HepG2 (cell line): ENCODE measurements at regions not wholly inside any gene's neighbourhood (a gene's known extent, or its start where the extent isn't known, plus 50 kb on each side); places are given as distances from the start of the nearest gene placed in this dataset.

ENCODE experiments used
- ARHGAP35 ChIP-seq: sonication (generic); formaldehyde crosslinking; IDR thresholded peaks from 2 replicates; pipeline ENCODE4 v1.9.0; 2022; ENCODE audit warnings: mild to moderate bottlenecking, inconsistent platforms, moderate library complexity, missing genetic modification reagents, borderline replicate concordance
- DMTF1 ChIP-seq: sonication (generic); formaldehyde crosslinking; IDR thresholded peaks from 2 replicates; pipeline ENCODE4 v1.4.0; 2020; ENCODE audit warnings: mild to moderate bottlenecking, missing genetic modification reagents
- FOXK2 ChIP-seq: fragments of 450-650 bp; IDR thresholded peaks from 2 replicates; pipeline ENCODE4 v1.6.1; 2016
- GABPB1 ChIP-seq: IDR thresholded peaks from 2 replicates; pipeline ENCODE4 v1.6.1; 2016; ENCODE audit warnings: mild to moderate bottlenecking, missing genetic modification reagents, moderate library complexity, missing compliant biosample characterization
- GATAD2A ChIP-seq: IDR thresholded peaks from 2 replicates; pipeline ENCODE4 v1.6.1; 2016
- IRX3 ChIP-seq: sonication (generic); formaldehyde crosslinking; IDR thresholded peaks from 2 replicates; pipeline ENCODE4 v1.8.1; 2023; ENCODE audit warnings: mild to moderate bottlenecking, low read depth, missing genetic modification reagents, borderline replicate concordance
- MLX ChIP-seq: IDR thresholded peaks from 2 replicates; pipeline ENCODE4 v1.6.1; 2016
- MXD1 ChIP-seq: sonication (generic); formaldehyde crosslinking; IDR thresholded peaks from 2 replicates; pipeline ENCODE4 v1.4.0; 2020; ENCODE audit warnings: mild to moderate bottlenecking, missing genetic modification reagents
- NFYB ChIP-seq: sonication (generic); formaldehyde crosslinking; IDR thresholded peaks from 2 replicates; pipeline ENCODE4 v1.4.0; 2020; ENCODE audit warnings: missing genetic modification reagents
- NONO ChIP-seq, 2 experiments: fragments of 450-650 bp in 1 of 2; sonication (generic) in 1 of 2; formaldehyde crosslinking in 1 of 2; IDR thresholded peaks in 1 of 2; conservative IDR thresholded peaks in 1 of 2; 2 replicates each; pipeline versions ENCODE4 v1.6.1 to v1.8.0; 2017 to 2022; ENCODE audit warnings: mild to moderate bottlenecking in 1 of 2, missing genetic modification reagents in 1 of 2, moderate library complexity in 1 of 2
- ZEB1 ChIP-seq: IDR thresholded peaks from 2 replicates; pipeline ENCODE4 v1.6.1; 2012; ENCODE audit warnings: mild to moderate bottlenecking, low read depth, inconsistent platforms; ENCODE audit not compliant: insufficient replicate concordance
- ZMAT3 ChIP-seq: sonication (generic); formaldehyde crosslinking; conservative IDR thresholded peaks from 2 replicates; pipeline ENCODE4 v1.7.0; 2021; ENCODE audit warnings: missing genetic modification reagents
- ZNF225 ChIP-seq: sonication (generic); formaldehyde crosslinking; IDR thresholded peaks from 2 replicates; pipeline ENCODE4 v1.4.0; 2020; ENCODE audit warnings: mild to moderate bottlenecking, missing genetic modification reagents
- ZNF274 ChIP-seq: sonication (generic); formaldehyde crosslinking; IDR thresholded peaks from 2 replicates; pipeline ENCODE4 v1.5.1; 2020; ENCODE audit warnings: mild to moderate bottlenecking, missing genetic modification reagents
- ZNF282 ChIP-seq: fragments of 450-650 bp; IDR thresholded peaks from 2 replicates; pipeline ENCODE4 v1.6.1; 2018; ENCODE audit not compliant: partially characterized antibody
- ZNF317 ChIP-seq: sonication (generic); formaldehyde crosslinking; IDR thresholded peaks from 2 replicates; pipeline ENCODE4 v1.5.0; 2020; ENCODE audit warnings: mild to moderate bottlenecking, missing genetic modification reagents
- ZNF33A ChIP-seq: sonication (generic); formaldehyde crosslinking; IDR thresholded peaks from 2 replicates; pipeline ENCODE4 v1.5.1; 2020; ENCODE audit warnings: missing genetic modification reagents, mild to moderate bottlenecking, moderate library complexity, borderline replicate concordance
- ZNF350 ChIP-seq: sonication (generic); formaldehyde crosslinking; IDR thresholded peaks from 2 replicates; pipeline ENCODE4 v1.4.0; 2020; ENCODE audit warnings: mild to moderate bottlenecking, low read depth, missing genetic modification reagents, borderline replicate concordance
- ZNF790 ChIP-seq: sonication (generic); formaldehyde crosslinking; IDR thresholded peaks from 2 replicates; pipeline ENCODE4 v1.8.0; 2022; ENCODE audit warnings: missing genetic modification reagents, mild to moderate bottlenecking, borderline replicate concordance
- ZNF839 ChIP-seq: sonication (generic); formaldehyde crosslinking; IDR thresholded peaks from 2 replicates; pipeline ENCODE4 v1.4.0; 2020; ENCODE audit warnings: missing genetic modification reagents, mild to moderate bottlenecking, borderline replicate concordance
- ZSCAN29 ChIP-seq: sonication (generic); formaldehyde crosslinking; conservative IDR thresholded peaks from 2 replicates; pipeline ENCODE4 v1.4.0; 2020; ENCODE audit warnings: mild to moderate bottlenecking, missing genetic modification reagents
- ZSCAN31 ChIP-seq: sonication (generic); formaldehyde crosslinking; IDR thresholded peaks from 2 replicates; pipeline ENCODE4 v1.5.0; 2020; ENCODE audit warnings: low read depth, mild to moderate bottlenecking, missing genetic modification reagents
- ZUFSP ChIP-seq: sonication (generic); formaldehyde crosslinking; IDR thresholded peaks from 2 replicates; pipeline ENCODE4 v1.9.0; 2021; ENCODE audit warnings: missing genetic modification reagents, mild to moderate bottlenecking, borderline replicate concordance

- TF ChIP-seq IRX3 (0 out of 2 replicates have a peak, but pooled peaks have one; percentile 27), ARHGAP35 (CRISPR knock-in tag) (no peak), ZNF225 (CRISPR knock-in tag) (peak; percentile 76; the same call in 1 of the 2 replicates), FOXK2 (no peak), ZMAT3 (CRISPR knock-in tag) (peak; percentile 76; the same call in 1 of the 2 replicates), ZNF33A (CRISPR knock-in tag) (peak; percentile 74; the same call in 1 of the 2 replicates), ZNF274 (CRISPR knock-in tag) (peak; percentile 69), MXD1 (CRISPR knock-in tag) (peak; percentile 70), ZNF839 (CRISPR knock-in tag) (peak; percentile 93), ZEB1 (peak; percentile 78), NONO (IDR thresholded peaks at IDR 0.05) (no peak), NONO (CRISPR knock-in tag; conservative IDR thresholded peaks at IDR 0.05) (peak; percentile 74; the same call in 1 of the 2 replicates), ZSCAN31 (CRISPR knock-in tag) (peak; percentile 72; the same call in 1 of the 2 replicates), ZNF282 (no peak), MLX (0 out of 2 replicates have a peak, but pooled peaks have one; percentile 33), ZNF790 (CRISPR knock-in tag) (no peak), DMTF1 (CRISPR knock-in tag) (0 out of 2 replicates have a peak, but pooled peaks have one; percentile 62), GABPB1 (CRISPR knock-in tag) (peak; percentile 66), ZSCAN29 (CRISPR knock-in tag) (peak; percentile 62; the same call in 1 of the 2 replicates), ZNF350 (CRISPR knock-in tag) (peak; percentile 95; the same call in 1 of the 2 replicates), ZUFSP (no peak), GATAD2A (CRISPR knock-in tag) (peak; percentile 87), NFYB (0 out of 2 replicates have a peak, but pooled peaks have one; percentile 27), ZNF317 (peak; percentile 75; the same call in 1 of the 2 replicates)
These were observed 156.1 kb upstream of the ID2 start (continued) for GRCh38 chr2:8525582-8526402.
